T-cell (primary cell): ENCODE measurements at regions not wholly inside any gene's neighbourhood (a gene's known extent, or its start where the extent isn't known, plus 50 kb on each side); places are given as distances from the start of the nearest gene placed in this dataset.

ENCODE experiments used
- ATAC-seq, 4 experiments: fragments of 200-7000 bp in 3 of 4; fragments of 150-1000 bp in 1 of 4; cut with Tn5 transposase; replicated peaks in 1 of 4; 1 replicate in 3 of 4; 2 replicates in 1 of 4; pipeline ENCODE4 v1.10.0; 2021; ENCODE audit warnings: moderate library complexity in 3 of 4, mild to moderate bottlenecking in 2 of 4, moderate number of reproducible peaks in 1 of 4
- CTCF ChIA-PET, 2 donors: fragments of 300-600 bp; sonication (Branson Sonifier 250); formaldehyde crosslinking; loops; one replicate each; lab custom pipeline; 2022; ENCODE audit warnings: antibody characterized with exemption in 2 of 2; lab: Charles Lee
- POLR2A ChIA-PET, 2 donors: fragments of 300-600 bp; sonication (Branson Sonifier 250); formaldehyde crosslinking; loops; one replicate each; lab custom pipeline; 2022; ENCODE audit warnings: antibody characterized with exemption in 2 of 2; lab: Charles Lee
- DNase-seq, 35 experiments: peaks; one replicate each; pipeline versions ENCODE4 v3.0.0 to v3.0.0-alpha.2; 2013 to 2023
- H3K27ac ChIP-seq: one replicate; pipeline ENCODE4 v1.5.1; 2013; ENCODE audit warnings: low read length
- H3K27me3 ChIP-seq, 2 experiments: replicated peaks in 1 of 2; 1 replicate in 1 of 2; 2 replicates in 1 of 2; pipeline versions ENCODE4 v1.6.1 to v1.7.0; 2013; ENCODE audit warnings: low read length in 1 of 2, mixed read lengths in 1 of 2; ENCODE audit not compliant: control insufficient read depth in 2 of 2, insufficient read depth in 2 of 2; ENCODE audit errors: extremely low read depth in 1 of 2
- H3K36me3 ChIP-seq, 2 donors: 1 replicate in 1 of 2; 2 replicates in 1 of 2; pipeline versions ENCODE4 v1.6.1 to v1.7.0; 2013; ENCODE audit warnings: low read length in 1 of 2; ENCODE audit not compliant: control insufficient read depth in 2 of 2, insufficient read depth in 1 of 2; ENCODE audit errors: extremely low read depth in 1 of 2
- H3K4me1 ChIP-seq, 2 experiments: 1 replicate in 1 of 2; 2 replicates in 1 of 2; pipeline versions ENCODE4 v1.6.1 to v1.7.0; 2013; ENCODE audit warnings: low read length in 2 of 2, mixed read lengths in 1 of 2; ENCODE audit not compliant: insufficient read depth in 2 of 2, control insufficient read depth in 1 of 2; ENCODE audit errors: extremely low read depth in 1 of 2
- H3K4me3 ChIP-seq, 2 donors: 1 replicate in 1 of 2; 2 replicates in 1 of 2; pipeline versions ENCODE4 v1.5.1 to v1.7.0; 2013; ENCODE audit warnings: mild to moderate bottlenecking in 2 of 2, low read length in 1 of 2, moderate library complexity in 1 of 2; ENCODE audit not compliant: control insufficient read depth in 1 of 2; ENCODE audit errors: extremely low read depth in 1 of 2
- H3K9me3 ChIP-seq: 2 replicates; pipeline ENCODE4 v1.7.0; 2013
- H3K27ac Mint-ChIP-seq, 2 donors: one replicate each; pipeline ENCODE4 v1.8.0; 2020 to 2021; ENCODE audit warnings: mild to moderate bottlenecking in 2 of 2, mixed read lengths in 2 of 2
- H3K27me3 Mint-ChIP-seq, 2 donors: one replicate each; pipeline ENCODE4 v1.8.0; 2021 to 2022; ENCODE audit warnings: mixed read lengths in 2 of 2
- H3K36me3 Mint-ChIP-seq: one replicate; pipeline ENCODE4 v1.8.0; 2021; ENCODE audit warnings: mixed read lengths
- H3K4me1 Mint-ChIP-seq, 3 donors: one replicate each; pipeline ENCODE4 v1.8.0; 2020 to 2022; ENCODE audit warnings: mixed read lengths in 3 of 3, mild to moderate bottlenecking in 1 of 3
- H3K4me3 Mint-ChIP-seq, 3 donors: one replicate each; pipeline ENCODE4 v1.8.0; 2020 to 2022; ENCODE audit warnings: mild to moderate bottlenecking in 3 of 3, mixed read lengths in 3 of 3, moderate library complexity in 3 of 3
- H3K9me3 Mint-ChIP-seq, 3 donors: one replicate each; pipeline ENCODE4 v1.8.0; 2020 to 2022; ENCODE audit warnings: mixed read lengths in 3 of 3
- WGBS: methylation state at CpG from one replicate; pipeline ENCODE4 v1.1.5; 2013; ENCODE audit warnings: missing lambda C conversion rate; ENCODE audit not compliant: insufficient coverage; 5-methylcytosine and 5-hydroxymethylcytosine counted together

GRCh38 chr16:27618165-27618564, 68.2 kb downstream of the KATNIP start:
- POLR2A ChIA-PET: no interaction called here
- Histone ChIP-seq H3K4me3 (no peak overlapping the region), H3K9me3 (no peaks in the 10 kb centered on the region), H3K27ac (no peak overlapping the region), H3K36me3 (peaks cover 0 to 5% of the 10 kb centered on the region in 2 donors), H3K27me3 (no peaks in the 10 kb centered on the region), H3K4me1 (no peaks in the 10 kb centered on the region)
- CTCF ChIA-PET: no interaction called here
- Mint-ChIP-seq H3K4me1 (no peaks in the 10 kb centered on the region), H3K27ac (no peak overlapping the region), H3K36me3 (peaks cover 39% of the 10 kb centered on the region), H3K27me3 (no peaks in the 10 kb centered on the region), H3K4me3 (no peak overlapping the region), H3K9me3 (peaks cover 0 to 4% (median 0%) of the 10 kb centered on the region in 3 donors)
- ATAC-seq: no peak
- 96% methylated on average over 6 of the region's 15 CpGs for WGBS
- DNase-seq: no peak

GRCh38 chr16:27618606-27619327, 68.8 kb downstream of the KATNIP start:
- Mint-ChIP-seq H3K9me3 (peaks cover 0 to 4% (median 0%) of the 10 kb centered on the region in 3 donors), H3K36me3 (peaks cover 39% of the 10 kb centered on the region), H3K27me3 (no peaks in the 10 kb centered on the region), H3K4me3 (no peak overlapping the region), H3K27ac (no peak overlapping the region), H3K4me1 (no peaks in the 10 kb centered on the region)
- no peaks in the 10 kb centered on the region for H3K4me1 ChIP-seq
- no peaks in the 10 kb centered on the region for H3K27me3 ChIP-seq
- DNase-seq (no peak), ATAC-seq (no peak)
- ChIA-PET POLR2A (no interaction called here), CTCF (no interaction called here)
- H3K9me3 ChIP-seq: no peaks in the 10 kb centered on the region
- peaks cover 0 to 5% of the 10 kb centered on the region in 2 donors for H3K36me3 ChIP-seq
- H3K4me3 ChIP-seq: no peak overlapping the region
- 96% methylated on average over 5 of the region's 7 CpGs for WGBS
- H3K27ac ChIP-seq: no peak overlapping the region

GRCh38 chr16:27620541-27620940, 70.6 kb downstream of the KATNIP start:
- Histone ChIP-seq H3K9me3 (no peaks in the 10 kb centered on the region), H3K4me1 (no peaks in the 10 kb centered on the region), H3K4me3 (no peak overlapping the region), H3K27ac (no peak overlapping the region), H3K27me3 (no peaks in the 10 kb centered on the region), H3K36me3 (peaks cover 0 to 5% of the 10 kb centered on the region in 2 donors)
- Mint-ChIP-seq H3K4me1 (no peaks in the 10 kb centered on the region), H3K27ac (no peak overlapping the region), H3K36me3 (peaks cover 44% of the 10 kb centered on the region), H3K4me3 (no peak overlapping the region), H3K27me3 (no peaks in the 10 kb centered on the region), H3K9me3 (peaks cover 0 to 4% (median 0%) of the 10 kb centered on the region in 3 donors)
- ChIA-PET CTCF (no interaction called here), POLR2A (no interaction called here)
- WGBS: 90% methylated on average over 2 of the region's 4 CpGs
- ATAC-seq: no peak
- no peak for DNase-seq

- POLR2A ChIA-PET: no interaction called here
- Histone ChIP-seq H3K27me3 (no peaks in the 10 kb centered on the region), H3K4me3 (no peak overlapping the region), H3K9me3 (no peaks in the 10 kb centered on the region), H3K27ac (no peak overlapping the region), H3K4me1 (no peaks in the 10 kb centered on the region), H3K36me3 (peaks cover 0 to 5% of the 10 kb centered on the region in 2 donors)
- H3K4me3 Mint-ChIP-seq: no peak overlapping the region
- peaks cover 0 to 4% (median 0%) of the 10 kb centered on the region in 3 donors for H3K9me3 Mint-ChIP-seq
- no peaks in the 10 kb centered on the region for H3K4me1 Mint-ChIP-seq
- H3K36me3 Mint-ChIP-seq: peaks cover 42% of the 10 kb centered on the region
- ATAC-seq: no peak
- no peaks in the 10 kb centered on the region for H3K27me3 Mint-ChIP-seq
- DNase-seq: no peak
- 86% methylated on average over 5 of the region's 12 CpGs for WGBS
- no peak overlapping the region for H3K27ac Mint-ChIP-seq
- CTCF ChIA-PET: no interaction called here
These were observed 74.5 kb downstream of the KATNIP start for GRCh38 chr16:27624154-27625049.

GRCh38 chr16:27625050-27625697, 75.2 kb downstream of the KATNIP start:
- 93% methylated on average over 3 of the region's 7 CpGs for WGBS
- Histone ChIP-seq H3K9me3 (no peaks in the 10 kb centered on the region), H3K27ac (no peak overlapping the region), H3K36me3 (peaks cover 0 to 5% of the 10 kb centered on the region in 2 donors), H3K4me1 (no peaks in the 10 kb centered on the region), H3K4me3 (no peak overlapping the region), H3K27me3 (no peaks in the 10 kb centered on the region)
- no peak for DNase-seq
- peaks cover 0 to 4% (median 0%) of the 10 kb centered on the region in 3 donors for H3K9me3 Mint-ChIP-seq
- POLR2A ChIA-PET: no interaction called here
- H3K4me1 Mint-ChIP-seq: no peaks in the 10 kb centered on the region
- no peaks in the 10 kb centered on the region for H3K27me3 Mint-ChIP-seq
- H3K36me3 Mint-ChIP-seq: peaks cover 38% of the 10 kb centered on the region
- no peak overlapping the region for H3K27ac Mint-ChIP-seq
- no peak for ATAC-seq
- H3K4me3 Mint-ChIP-seq: no peak overlapping the region
- CTCF ChIA-PET: no interaction called here

GRCh38 chr16:27627136-27627535, 77.2 kb downstream of the KATNIP start:
- 84% methylated on average over 3 of the region's 7 CpGs for WGBS
- H3K27me3 Mint-ChIP-seq: no peaks in the 10 kb centered on the region
- no peak overlapping the region for H3K4me3 ChIP-seq
- H3K4me1 ChIP-seq: no peaks in the 10 kb centered on the region
- H3K36me3 ChIP-seq: peaks cover 0 to 4% of the 10 kb centered on the region in 2 donors
- no peak overlapping the region for H3K27ac Mint-ChIP-seq
- no peaks in the 10 kb centered on the region for H3K27me3 ChIP-seq
- H3K36me3 Mint-ChIP-seq: peaks cover 38% of the 10 kb centered on the region
- H3K27ac ChIP-seq: no peak overlapping the region
- H3K9me3 Mint-ChIP-seq: no peaks in the 10 kb centered on the region
- DNase-seq (no peak), ATAC-seq (no peak)
- no peaks in the 10 kb centered on the region for H3K4me1 Mint-ChIP-seq
- no peaks in the 10 kb centered on the region for H3K9me3 ChIP-seq
- ChIA-PET POLR2A (no interaction called here), CTCF (no interaction called here)
- no peak overlapping the region for H3K4me3 Mint-ChIP-seq
